MCF 10A (cell line): ENCODE measurements at regions not wholly inside any gene's neighbourhood (a gene's known extent, or its start where the extent isn't known, plus 50 kb on each side); places are given as distances from the start of the nearest gene placed in this dataset.

ENCODE experiments used
- BruUV-seq: library from RNA; stranded (reverse); fragments of 400-500 nt; replicated peaks from 2 replicates; lab custom pipeline; 2021; lab: Mats Ljungman, UMichigan
- CTCF ChIA-PET: fragments of 300-600 bp; sonication (Branson Sonifier 250); formaldehyde crosslinking; extraction: SDS; loops from one replicate; lab custom pipeline; 2021; ENCODE audit warnings: antibody characterized with exemption, inconsistent platforms; lab: Yijun Ruan, JAX
- POLR2A ChIA-PET: fragments of 300-600, 350-650 bp; sonication (Branson Sonifier 250); formaldehyde crosslinking; extraction: SDS; loops from one replicate; lab custom pipeline; 2020; ENCODE audit warnings: antibody characterized with exemption, inconsistent platforms; lab: Yijun Ruan, JAX
- DNase-seq: peaks from one replicate; pipeline ENCODE4 v3.0.0-alpha.2; 2018; ENCODE audit not compliant: unreplicated experiment
- H3K27ac Mint-ChIP-seq: one replicate; pipeline ENCODE4 v1.8.0; 2022; ENCODE audit warnings: mild to moderate bottlenecking, low read depth, mixed read lengths; ENCODE audit not compliant: unreplicated experiment
- H3K27me3 Mint-ChIP-seq: one replicate; pipeline ENCODE4 v1.8.0; 2022; ENCODE audit warnings: mixed read lengths; ENCODE audit not compliant: insufficient read depth, unreplicated experiment
- H3K36me3 Mint-ChIP-seq: one replicate; pipeline ENCODE4 v1.8.0; 2022; ENCODE audit warnings: mild to moderate bottlenecking, moderate library complexity, mixed read lengths; ENCODE audit not compliant: insufficient read depth, unreplicated experiment
- H3K4me1 Mint-ChIP-seq: one replicate; pipeline ENCODE4 v1.8.0; 2022; ENCODE audit warnings: mixed read lengths; ENCODE audit not compliant: insufficient read depth, unreplicated experiment
- H3K4me3 Mint-ChIP-seq: one replicate; pipeline ENCODE4 v1.8.0; 2022; ENCODE audit warnings: mild to moderate bottlenecking, moderate library complexity, mixed read lengths; ENCODE audit not compliant: unreplicated experiment
- H3K9me3 Mint-ChIP-seq: one replicate; pipeline ENCODE4 v1.8.0; 2022; ENCODE audit warnings: mixed read lengths; ENCODE audit not compliant: unreplicated experiment
- intact Hi-C: fragments of 100-400 bp; cut with micrococcal nuclease; formaldehyde crosslinking; loops from 2 replicates; pipeline ENCODE4 v1.14.1; 2022
- TF ChIP-seq, protein P1 (sequence below): fragments of 200-600 bp; IDR thresholded peaks from one replicate; pipeline ENCODE4 v1.8.0; 2022; ENCODE audit warnings: antibody characterized with exemption, mild to moderate bottlenecking; ENCODE audit not compliant: unreplicated experiment

- Mint-ChIP-seq H3K9me3 (no peaks in the 10 kb centered on the region), H3K36me3 (no peaks in the 10 kb centered on the region), H3K4me3 (no peak overlapping the region), H3K4me1 (peaks cover 4% of the 10 kb centered on the region), H3K27ac (no peak overlapping the region), H3K27me3 (peaks cover 66% of the 10 kb centered on the region)
- BruUV-seq = no TSS peak
- peak; percentile 27 for DNase-seq
- POLR2A ChIA-PET = no interaction called here
- CTCF ChIA-PET = interaction anchor here (0.5 to 1.8 kb wide), 8 partner anchors 24 to 749 kb away, joined by 3 to 7 read pairs (median 3); no protein-coding TSS in a partner anchor
- intact Hi-C loops = no loop called here
- TF ChIP-seq, protein P1, sequence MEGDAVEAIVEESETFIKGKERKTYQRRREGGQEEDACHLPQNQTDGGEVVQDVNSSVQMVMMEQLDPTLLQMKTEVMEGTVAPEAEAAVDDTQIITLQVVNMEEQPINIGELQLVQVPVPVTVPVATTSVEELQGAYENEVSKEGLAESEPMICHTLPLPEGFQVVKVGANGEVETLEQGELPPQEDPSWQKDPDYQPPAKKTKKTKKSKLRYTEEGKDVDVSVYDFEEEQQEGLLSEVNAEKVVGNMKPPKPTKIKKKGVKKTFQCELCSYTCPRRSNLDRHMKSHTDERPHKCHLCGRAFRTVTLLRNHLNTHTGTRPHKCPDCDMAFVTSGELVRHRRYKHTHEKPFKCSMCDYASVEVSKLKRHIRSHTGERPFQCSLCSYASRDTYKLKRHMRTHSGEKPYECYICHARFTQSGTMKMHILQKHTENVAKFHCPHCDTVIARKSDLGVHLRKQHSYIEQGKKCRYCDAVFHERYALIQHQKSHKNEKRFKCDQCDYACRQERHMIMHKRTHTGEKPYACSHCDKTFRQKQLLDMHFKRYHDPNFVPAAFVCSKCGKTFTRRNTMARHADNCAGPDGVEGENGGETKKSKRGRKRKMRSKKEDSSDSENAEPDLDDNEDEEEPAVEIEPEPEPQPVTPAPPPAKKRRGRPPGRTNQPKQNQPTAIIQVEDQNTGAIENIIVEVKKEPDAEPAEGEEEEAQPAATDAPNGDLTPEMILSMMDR = no peak
Measured at GRCh38 chr20:58149437-58150091, 78.9 kb downstream of the ANKRD60 start.

DNA sequence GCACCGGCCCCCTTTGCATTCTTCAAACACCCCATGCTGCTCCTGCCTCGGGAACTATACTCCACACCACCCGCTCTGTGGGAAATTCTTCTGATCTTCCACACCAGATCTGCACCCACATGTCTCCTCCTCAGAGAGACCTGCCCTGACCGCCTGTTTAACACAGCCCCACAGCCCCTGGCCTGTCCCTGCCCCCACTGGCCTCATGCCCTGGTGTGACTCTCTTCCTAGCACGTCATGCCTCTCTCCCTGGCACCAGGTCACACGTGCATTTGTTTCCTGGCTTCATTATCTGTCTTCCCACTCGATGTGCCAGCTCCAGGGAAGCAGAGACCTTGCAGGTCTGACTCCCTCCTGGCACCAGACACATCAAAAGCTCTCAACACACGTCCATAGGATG, 79.6 kb downstream of the ANKRD60 start:
- POLR2A ChIA-PET = no interaction called here

DNA sequence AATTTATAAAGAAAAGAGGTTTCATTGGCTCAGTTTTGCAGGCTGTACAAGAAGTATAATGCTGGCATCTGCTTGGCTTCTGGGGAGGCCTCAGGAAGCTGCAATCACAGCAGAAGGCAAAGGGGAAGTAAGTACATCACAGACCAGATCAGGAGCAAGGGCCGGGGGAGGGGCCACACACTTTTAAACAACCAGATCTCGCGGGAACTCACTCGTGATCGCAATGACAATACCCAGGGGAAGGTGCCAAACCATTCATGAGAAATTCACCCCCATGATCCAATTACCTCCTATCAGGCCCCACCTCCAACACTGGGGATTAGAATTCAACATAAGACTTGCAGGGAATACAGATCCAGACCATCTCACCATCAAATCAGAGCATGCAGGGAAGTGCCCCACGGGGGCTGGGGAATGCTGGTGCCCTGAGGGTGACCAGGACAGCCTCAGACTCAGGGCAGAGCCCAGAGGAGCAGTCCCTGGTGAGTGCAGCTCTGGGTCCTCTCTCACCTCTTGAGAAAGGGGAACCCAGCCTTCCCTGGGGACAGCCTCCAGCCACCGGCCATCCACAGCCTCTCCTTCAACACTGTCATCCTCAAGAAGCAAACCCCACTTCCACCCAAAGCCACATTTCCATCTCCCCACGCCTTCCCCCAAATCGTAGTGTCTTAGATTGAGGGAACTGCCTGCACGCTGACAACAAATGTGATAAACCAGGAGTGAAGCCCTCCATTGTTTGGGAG, 80.7 kb downstream of the ANKRD60 start:
- peaks cover 4% of the 10 kb centered on the region for H3K4me1 Mint-ChIP-seq
- H3K27ac Mint-ChIP-seq = no peak overlapping the region
- H3K9me3 Mint-ChIP-seq = no peaks in the 10 kb centered on the region
- no peaks in the 10 kb centered on the region for H3K36me3 Mint-ChIP-seq
- ChIA-PET POLR2A (interaction anchor here (0.6 to 0.8 kb wide), 2 partner anchors 17 to 22 kb away, joined by 3 read pairs; no protein-coding TSS in a partner anchor), CTCF (interaction anchor here (1.7 kb wide), 1 partner anchor 15 kb away, joined by 5 read pairs; no protein-coding TSS in a partner anchor)
- peaks cover 54% of the 10 kb centered on the region for H3K27me3 Mint-ChIP-seq
- no peak overlapping the region for H3K4me3 Mint-ChIP-seq
- no peak for DNase-seq
- no TSS peak for BruUV-seq
- TF ChIP-seq, protein P1 = no peak
- intact Hi-C loops = no loop called here

More for the DNA sequence above, 79.6 kb downstream of the ANKRD60 start:
- Mint-ChIP-seq H3K27me3 (peaks cover 64% of the 10 kb centered on the region), H3K4me3 (no peak overlapping the region), H3K27ac (no peak overlapping the region), H3K36me3 (no peaks in the 10 kb centered on the region), H3K4me1 (peaks cover 4% of the 10 kb centered on the region), H3K9me3 (no peaks in the 10 kb centered on the region)
- CTCF ChIA-PET = interaction anchor here (0.5 to 1.2 kb wide), 6 partner anchors 25 to 552 kb away, joined by 3 read pairs; no protein-coding TSS in a partner anchor
- intact Hi-C loops = no loop called here
- BruUV-seq = no TSS peak
- no peak for DNase-seq
- TF ChIP-seq, protein P1 = no peak

DNA sequence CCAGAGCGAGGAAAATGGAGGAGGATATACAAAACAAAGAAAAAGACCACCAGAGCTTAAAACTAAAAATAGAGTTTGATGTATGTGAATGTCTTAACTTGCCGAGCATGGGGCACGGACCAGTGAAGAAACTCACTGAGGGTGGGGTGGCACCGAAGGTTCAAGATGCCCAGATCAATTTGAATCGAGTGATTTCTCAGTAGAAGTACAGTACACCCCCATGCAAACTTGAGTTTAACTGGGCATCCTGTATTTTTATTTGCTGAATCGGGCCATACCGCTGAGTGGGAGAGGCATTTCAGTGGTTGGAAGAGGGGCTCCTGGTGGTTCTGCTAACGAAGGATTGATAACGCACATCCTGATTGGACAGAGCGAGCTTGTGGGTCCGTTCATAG, 81.7 kb downstream of the ANKRD60 start:
- no TSS peak for BruUV-seq
- POLR2A ChIA-PET = interaction anchor here (1.1 to 1.3 kb wide), 2 partner anchors 12 to 97 kb away, joined by 3 to 4 read pairs; no protein-coding TSS in a partner anchor
- CTCF ChIA-PET = interaction anchor here (0.6 to 1.7 kb wide), 4 partner anchors 9 to 59 kb away, joined by 3 to 5 read pairs (median 4); no protein-coding TSS in a partner anchor

More for the DNA sequence above, 81.7 kb downstream of the ANKRD60 start:
- H3K36me3 Mint-ChIP-seq = no peaks in the 10 kb centered on the region
- H3K27me3 Mint-ChIP-seq = peaks cover 51% of the 10 kb centered on the region
- no peak overlapping the region for H3K4me3 Mint-ChIP-seq
- no peak for DNase-seq
- H3K4me1 Mint-ChIP-seq = peaks cover 4% of the 10 kb centered on the region
- no peaks in the 10 kb centered on the region for H3K9me3 Mint-ChIP-seq
- TF ChIP-seq, protein P1 = no peak
- intact Hi-C loops = no loop called here
- H3K27ac Mint-ChIP-seq = no peak overlapping the region
